ENCODE measurements at regions not wholly inside any gene's neighbourhood (a gene's known extent, or its start where the extent isn't known, plus 50 kb on each side); places are given as distances from the start of the nearest gene placed in this dataset.

- TF ChIP-seq, protein P1, sequence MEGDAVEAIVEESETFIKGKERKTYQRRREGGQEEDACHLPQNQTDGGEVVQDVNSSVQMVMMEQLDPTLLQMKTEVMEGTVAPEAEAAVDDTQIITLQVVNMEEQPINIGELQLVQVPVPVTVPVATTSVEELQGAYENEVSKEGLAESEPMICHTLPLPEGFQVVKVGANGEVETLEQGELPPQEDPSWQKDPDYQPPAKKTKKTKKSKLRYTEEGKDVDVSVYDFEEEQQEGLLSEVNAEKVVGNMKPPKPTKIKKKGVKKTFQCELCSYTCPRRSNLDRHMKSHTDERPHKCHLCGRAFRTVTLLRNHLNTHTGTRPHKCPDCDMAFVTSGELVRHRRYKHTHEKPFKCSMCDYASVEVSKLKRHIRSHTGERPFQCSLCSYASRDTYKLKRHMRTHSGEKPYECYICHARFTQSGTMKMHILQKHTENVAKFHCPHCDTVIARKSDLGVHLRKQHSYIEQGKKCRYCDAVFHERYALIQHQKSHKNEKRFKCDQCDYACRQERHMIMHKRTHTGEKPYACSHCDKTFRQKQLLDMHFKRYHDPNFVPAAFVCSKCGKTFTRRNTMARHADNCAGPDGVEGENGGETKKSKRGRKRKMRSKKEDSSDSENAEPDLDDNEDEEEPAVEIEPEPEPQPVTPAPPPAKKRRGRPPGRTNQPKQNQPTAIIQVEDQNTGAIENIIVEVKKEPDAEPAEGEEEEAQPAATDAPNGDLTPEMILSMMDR (IDR thresholded peaks at IDR 0.05; ENCODE audit: insufficient read depth, low read length), result no peak
- TF ChIP-seq POLR2AphosphoS5 (IDR thresholded peaks at IDR 0.05; ENCODE audit: low read depth) (no peak), REST (IDR thresholded peaks at IDR 0.05; ENCODE audit: insufficient replicate concordance, low read depth) (no peak), GABPA (IDR thresholded peaks at IDR 0.05; ENCODE audit: low read depth) (no peak)
Measured at GRCh38 chr13:21287331-21287907, 111.0 kb downstream of the MRPL57 start.

Data from HL-60 (cell line).